GM21786 (cell line): ENCODE measurements at regions not wholly inside any gene's neighbourhood (a gene's known extent, or its start where the extent isn't known, plus 50 kb on each side); places are given as distances from the start of the nearest gene placed in this dataset.

ENCODE experiments used
- ATAC-seq: cut with Tn5 transposase; IDR thresholded peaks from one replicate; pipeline ENCODE4 v1.9.1; 2021; ENCODE audit not compliant: unreplicated experiment

DNA sequence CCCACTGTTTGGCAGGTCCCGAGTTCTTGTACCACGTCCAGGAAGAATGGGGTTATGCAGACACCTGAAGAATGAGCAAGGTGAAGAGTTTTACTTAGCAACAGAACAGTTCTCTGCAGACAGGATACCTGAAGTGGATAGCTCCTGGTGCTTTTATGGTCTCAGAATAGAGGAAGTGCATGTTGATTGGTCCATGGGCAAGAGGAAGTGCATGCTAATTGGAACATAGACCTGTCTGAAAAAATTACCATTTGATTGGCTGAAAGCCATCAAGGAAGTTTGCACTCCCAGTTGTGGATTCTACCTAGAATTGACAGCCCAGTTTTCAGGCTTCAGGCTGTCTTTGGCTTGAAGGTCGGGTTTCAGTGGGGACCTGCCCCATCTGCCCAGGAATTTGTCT is 887.5 kb downstream of the FAT4 start:
- ATAC-seq = no peak

- ATAC-seq = no peak
Observed at GRCh38 chr4:126207910-126208309, 893.2 kb downstream of the FAT4 start.

DNA sequence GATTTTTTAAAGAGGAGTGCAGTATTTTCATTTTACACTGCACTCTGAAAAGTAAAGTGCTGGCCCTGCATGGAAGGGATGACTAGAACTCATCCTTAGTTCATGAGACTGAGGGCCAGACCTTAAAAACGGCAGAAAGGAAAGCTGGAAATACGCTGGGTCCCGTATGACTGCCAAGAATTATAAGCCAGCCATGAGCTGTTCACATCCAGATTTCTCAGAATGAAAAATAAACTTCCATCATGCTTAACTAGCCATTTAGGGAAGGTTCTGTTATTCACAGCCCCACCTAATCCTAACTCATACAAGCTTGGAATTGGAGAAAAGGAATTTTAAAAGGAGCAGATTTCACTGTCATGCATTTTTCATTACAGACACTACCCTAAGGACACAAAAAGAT is 894.4 kb downstream of the FAT4 start:
- ATAC-seq = no peak

GRCh38 chr4:126213996-126214395 is 899.2 kb downstream of the FAT4 start:
- no peak for ATAC-seq

GRCh38 chr4:126215759-126216158 is 901.0 kb downstream of the FAT4 start:
- ATAC-seq = no peak

DNA sequence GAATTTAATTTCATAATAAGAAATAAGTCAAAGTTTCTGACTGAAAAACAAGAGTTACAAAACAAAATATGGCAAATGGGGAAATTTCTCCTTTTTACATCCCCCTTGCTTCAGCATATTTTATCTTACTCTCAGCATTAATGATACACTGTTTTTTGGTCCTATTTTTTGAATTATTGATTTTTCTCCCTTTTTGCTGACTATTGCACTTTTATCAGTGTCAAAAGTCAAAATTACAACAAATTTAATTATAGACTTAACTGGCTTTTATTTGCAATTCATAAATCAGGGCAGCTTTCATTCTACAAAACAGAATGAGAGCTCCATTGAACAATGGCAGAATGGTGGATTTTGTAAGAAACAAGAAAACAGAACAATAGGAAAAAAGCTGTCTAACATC is 901.9 kb downstream of the FAT4 start:
- no peak for ATAC-seq

GRCh38 chr4:126221282-126221681 is 906.5 kb downstream of the FAT4 start:
- ATAC-seq = no peak

DNA sequence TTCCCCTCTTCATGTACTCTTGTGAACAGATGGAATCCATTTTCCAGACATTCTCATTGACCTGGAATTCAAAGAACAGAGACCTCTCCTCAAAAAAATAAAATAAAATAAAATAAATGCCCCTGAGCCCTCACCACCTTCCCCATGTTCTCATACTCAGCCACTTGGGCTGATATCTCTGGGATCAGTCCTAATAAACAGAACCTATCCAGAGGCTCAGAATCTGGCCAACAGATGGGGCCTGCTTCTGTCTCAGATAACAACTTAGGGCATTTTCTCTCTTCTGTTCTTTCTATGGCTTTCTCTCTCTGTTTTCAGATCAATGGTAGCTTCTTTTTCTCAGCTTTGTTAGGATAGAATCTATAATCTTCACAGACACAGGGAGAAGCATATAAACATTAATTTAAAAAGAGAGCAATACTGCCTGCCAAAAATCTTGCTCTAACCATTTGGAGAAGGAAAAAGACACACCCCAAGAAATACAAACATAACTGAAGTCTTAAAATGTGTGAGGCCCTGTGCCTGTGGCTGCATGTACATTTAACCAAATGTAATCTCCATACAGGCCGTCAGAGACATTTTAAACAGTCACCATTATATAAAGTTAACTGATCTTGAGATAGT is 907.1 kb downstream of the FAT4 start:
- ATAC-seq = no peak

GRCh38 chr4:126223784-126224407 is 909.1 kb downstream of the FAT4 start:
- peak; percentile 55 for ATAC-seq

- ATAC-seq = no peak
Observed at GRCh38 chr4:126227428-126227827, 912.7 kb downstream of the FAT4 start.

DNA sequence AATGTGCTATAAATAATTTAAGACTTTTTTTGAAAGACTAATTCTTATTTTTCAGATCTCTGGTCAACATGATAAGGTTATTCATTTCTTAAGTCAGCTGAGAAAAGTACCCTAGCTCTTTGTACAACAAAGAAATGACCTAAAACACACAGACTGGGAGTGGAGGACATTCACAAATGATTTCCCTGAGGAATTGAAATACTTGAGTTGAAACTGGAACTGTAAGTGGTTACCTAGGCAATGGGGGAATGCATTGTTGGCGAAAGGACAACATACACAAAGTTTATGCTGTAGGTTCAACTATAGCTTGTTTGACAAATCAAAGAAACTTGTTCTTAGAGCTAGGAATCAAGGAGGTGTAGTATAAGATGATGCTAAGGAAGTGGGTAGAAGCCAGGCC is 915.5 kb downstream of the FAT4 start:
- ATAC-seq = peak; percentile 65

GRCh38 chr4:126233483-126233882 is 918.7 kb downstream of the FAT4 start:
- ATAC-seq = no peak

DNA sequence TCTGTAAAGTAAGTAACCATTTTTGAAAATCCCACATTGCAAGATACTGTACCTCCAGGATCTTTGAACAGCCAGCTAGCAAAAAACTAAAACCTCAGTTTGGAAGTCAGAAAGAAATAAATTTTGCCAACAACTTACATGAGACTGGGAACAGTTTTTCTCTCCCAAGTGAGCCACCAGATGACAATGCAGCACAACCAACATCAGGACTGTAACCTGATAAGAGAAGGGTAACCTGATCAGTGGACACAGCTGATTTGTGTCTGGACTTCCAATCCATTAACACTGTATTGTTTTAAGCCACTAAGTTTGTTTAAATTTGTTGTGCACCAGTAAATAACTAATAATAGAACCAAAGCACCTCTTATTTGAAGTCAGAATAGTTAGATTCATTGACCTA is 923.3 kb downstream of the FAT4 start:
- ATAC-seq = no peak

GRCh38 chr4:126241634-126242033 is 926.9 kb downstream of the FAT4 start:
- no peak for ATAC-seq

DNA sequence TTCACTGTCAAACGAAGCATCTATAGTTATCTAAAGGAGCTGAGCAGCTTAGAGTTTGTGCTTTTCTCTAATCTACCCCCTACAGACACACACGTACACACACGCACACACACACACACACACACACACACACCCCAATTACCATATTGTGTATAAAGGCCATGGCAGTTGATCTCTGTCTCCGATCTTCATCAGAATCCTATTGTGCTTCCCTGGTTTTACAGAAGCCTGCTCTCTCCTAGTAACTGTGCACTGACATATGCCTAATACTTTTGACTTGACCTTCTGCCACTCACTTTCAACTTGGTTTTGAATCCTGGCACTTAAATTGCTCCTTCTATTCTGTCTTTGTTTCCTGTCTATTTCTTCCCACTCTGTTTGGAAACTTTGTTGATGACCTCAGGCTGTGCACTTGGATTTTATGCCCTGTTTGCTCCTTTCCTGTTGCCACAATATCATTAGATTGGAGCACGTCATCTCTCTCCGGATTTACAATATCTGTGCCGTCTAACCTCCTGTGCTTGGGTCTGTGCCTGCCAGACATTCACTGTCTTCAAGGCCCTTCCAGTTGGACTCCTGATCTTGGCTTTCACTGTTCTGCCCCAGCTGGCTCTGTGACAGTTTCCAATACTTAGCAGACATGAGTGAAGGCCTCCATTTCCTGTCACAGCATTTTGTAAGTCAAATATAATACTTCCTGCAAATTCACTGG is 928.1 kb downstream of the FAT4 start:
- no peak for ATAC-seq

DNA sequence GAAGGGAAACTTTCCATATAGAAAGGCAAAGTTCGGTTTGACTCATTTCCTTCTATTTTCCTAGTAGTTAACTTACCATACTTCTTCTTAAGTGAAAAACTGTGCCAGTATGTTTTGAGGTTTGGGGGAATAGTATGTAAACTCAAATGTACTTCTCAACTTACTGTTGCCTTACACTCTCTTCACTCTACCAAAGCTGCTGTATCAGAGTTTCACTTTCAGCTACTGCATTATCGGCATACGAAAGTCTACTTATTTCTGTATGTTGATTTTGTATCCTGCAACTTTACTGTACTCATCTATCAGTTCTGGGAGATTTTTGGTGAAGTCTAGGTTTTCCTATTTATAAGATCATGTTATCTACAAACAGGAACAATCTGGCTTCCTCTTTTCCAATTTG is 932.7 kb downstream of the FAT4 start:
- no peak for ATAC-seq

- ATAC-seq = no peak
Observed at GRCh38 chr4:126250006-126250405, 935.3 kb downstream of the FAT4 start.

DNA sequence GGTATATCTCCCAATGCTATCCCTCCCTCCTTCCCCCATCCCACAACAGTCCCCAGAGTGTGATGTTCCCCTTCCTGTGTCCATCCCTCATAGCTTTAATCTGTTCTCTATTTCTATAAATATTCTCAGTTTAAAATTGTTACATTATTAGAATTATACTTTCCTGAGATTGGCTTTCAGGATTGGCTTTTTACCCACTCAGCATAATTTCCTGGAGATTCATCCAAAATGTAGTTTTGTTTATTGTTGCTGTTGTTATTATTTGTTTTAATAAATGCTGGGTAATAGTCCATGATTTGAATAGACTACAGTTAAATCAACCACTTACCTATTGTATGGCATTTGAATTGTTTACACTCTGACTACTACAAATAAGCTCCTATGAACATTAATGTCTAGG is 936.4 kb downstream of the FAT4 start:
- ATAC-seq = no peak

DNA sequence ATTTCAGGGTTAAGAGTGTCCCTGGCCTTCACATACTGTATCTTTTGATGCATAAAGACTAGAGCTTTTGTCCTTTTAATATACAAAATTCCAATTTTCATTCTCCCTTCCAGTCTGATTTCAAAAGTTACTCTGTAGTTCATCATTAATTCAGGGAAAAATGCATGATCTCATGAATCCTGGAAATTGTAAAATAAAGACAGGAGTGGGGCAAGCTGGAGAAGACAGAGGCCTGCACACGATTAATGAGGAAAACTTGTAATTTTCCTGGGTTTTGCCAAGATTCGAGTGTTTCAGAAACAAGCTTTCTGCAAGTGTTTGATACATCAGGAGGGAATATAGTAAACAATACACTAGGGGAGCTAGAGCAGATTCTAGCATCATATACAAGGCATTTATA is 947.9 kb downstream of the FAT4 start:
- ATAC-seq = no peak

DNA sequence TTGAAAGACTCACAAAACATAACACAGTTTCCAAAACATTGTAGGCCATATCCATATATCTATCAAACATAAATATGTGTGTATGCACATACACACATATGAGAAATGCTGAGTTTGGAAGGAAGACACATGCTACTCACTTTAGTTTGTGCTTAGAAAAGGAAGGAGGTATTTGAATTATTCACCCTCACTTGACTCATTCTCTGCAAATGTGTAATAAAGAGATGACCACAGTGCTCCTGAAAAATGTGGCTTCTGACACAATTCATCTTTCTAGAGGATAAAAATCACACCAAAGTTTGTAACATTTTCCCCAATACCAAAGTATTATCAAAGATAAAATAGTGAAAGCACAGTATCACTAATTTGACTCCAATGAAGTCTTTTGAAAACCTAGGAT is 950.1 kb downstream of the FAT4 start:
- no peak for ATAC-seq

- ATAC-seq = no peak
Observed at GRCh38 chr4:126265888-126266287, 951.1 kb downstream of the FAT4 start.

DNA sequence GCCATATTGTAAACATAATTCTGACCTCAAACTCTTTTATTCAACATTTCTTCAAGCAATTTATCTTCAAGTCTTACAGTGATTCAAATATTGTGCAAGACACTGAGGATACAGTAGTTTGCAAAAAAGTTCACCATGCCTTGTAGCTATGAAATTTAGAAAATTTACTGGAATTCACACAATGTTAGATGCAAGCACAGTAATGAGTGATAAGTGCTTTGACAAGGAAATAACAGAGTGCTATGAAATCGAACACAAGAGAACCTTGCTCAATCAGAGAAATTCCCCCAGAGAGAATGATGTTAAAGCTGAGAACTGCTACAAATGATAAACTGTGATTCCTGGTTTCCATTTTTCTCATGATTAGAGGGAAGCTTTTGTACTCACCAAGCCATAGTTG is 952.9 kb downstream of the FAT4 start:
- ATAC-seq = no peak

- ATAC-seq = no peak
Observed at GRCh38 chr4:126268106-126268505, 953.4 kb downstream of the FAT4 start.
